Endothelial cell of umbilical vein (primary cell): ENCODE measurements at regions not wholly inside any gene's neighbourhood (a gene's known extent, or its start where the extent isn't known, plus 50 kb on each side); places are given as distances from the start of the nearest gene placed in this dataset.

Experiments used
- CTCF ChIP-seq, 2 donors: IDR thresholded peaks; 1 replicate in 1 of 2; 2 replicates in 1 of 2; pipeline ENCODE4 v1.5.1; 2011; ENCODE audit warnings: low read length in 2 of 2, mild to moderate bottlenecking in 2 of 2, moderate library complexity in 2 of 2, control low read depth in 1 of 2, inconsistent platforms in 1 of 2, low read depth in 1 of 2; ENCODE audit not compliant: insufficient read depth in 1 of 2; ENCODE audit errors: extremely low read depth in 1 of 2
- MYC ChIP-seq: IDR thresholded peaks from one replicate; pipeline ENCODE4 v1.6.1; 2011; ENCODE audit warnings: mild to moderate bottlenecking, low read depth, low read length
- POLR2A ChIP-seq: IDR thresholded peaks from 2 replicates; pipeline ENCODE4 v1.6.1; 2012; ENCODE audit warnings: low read depth, mild to moderate bottlenecking, control low read depth, low read length
- POLR2AphosphoS5 ChIP-seq: IDR thresholded peaks from 2 replicates; pipeline ENCODE4 v1.6.1; 2012; ENCODE audit warnings: low read depth, mild to moderate bottlenecking, control low read depth, low read length, moderate library complexity; ENCODE audit not compliant: insufficient read depth

- TF ChIP-seq POLR2A (no peak), CTCF (IDR thresholded peaks at IDR 0.05; ENCODE audit: extremely low read depth in 1 of 2, insufficient read depth in 1 of 2, low read depth in 1 of 2, low read length in 2 of 2) (no peak), POLR2AphosphoS5 (no peak), MYC (no peak)
These were observed 215.7 kb downstream of the TEX29 start for GRCh38 chr13:111536075-111536642.
